ENCODE measurements at regions not wholly inside any gene's neighbourhood (a gene's known extent, or its start where the extent isn't known, plus 50 kb on each side); places are given as distances from the start of the nearest gene placed in this dataset.

DNA sequence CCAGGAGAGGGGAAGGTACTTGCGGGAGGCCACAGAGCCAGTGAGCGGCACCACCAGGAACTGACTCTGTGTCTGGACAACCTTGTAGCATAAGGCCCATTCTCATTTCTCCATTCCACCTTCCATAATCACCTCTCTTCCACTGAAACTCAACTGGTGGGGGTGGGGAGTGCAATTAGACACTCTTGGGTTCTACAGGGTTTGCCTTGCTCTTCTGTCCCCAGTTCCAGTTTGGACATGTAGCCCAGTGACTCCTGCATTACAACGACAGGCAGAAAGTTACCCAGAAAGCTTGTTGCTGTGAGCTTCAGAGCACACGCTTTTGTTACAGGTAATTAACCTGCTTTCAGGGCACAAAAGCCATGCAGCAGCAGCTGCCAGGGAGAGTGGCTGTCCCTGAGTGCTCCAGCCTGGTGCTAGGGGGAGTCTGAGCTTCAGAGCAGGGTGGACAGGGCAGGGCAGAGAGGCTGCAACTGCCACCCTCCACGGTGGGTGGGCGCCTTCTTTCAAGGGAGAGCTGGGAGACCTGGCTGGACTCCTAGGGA is 65.2 kb downstream of the COPS8 start:
- TF ChIP-seq ZNF197 (CRISPR knock-in tag; IDR thresholded peaks at IDR 0.05; ENCODE audit: low read depth): no peak
- TF ChIP-seq ILK (tag; IDR thresholded peaks at IDR 0.05; ENCODE audit: borderline replicate concordance, low read depth): no peak
- no peak for TF ChIP-seq HDAC6 (IDR thresholded peaks at IDR 0.05; ENCODE audit: low read depth, low read length)
- no peak for TF ChIP-seq CLOCK (CRISPR knock-in tag; IDR thresholded peaks at IDR 0.05; ENCODE audit: borderline replicate concordance)
- TF ChIP-seq, protein P1, sequence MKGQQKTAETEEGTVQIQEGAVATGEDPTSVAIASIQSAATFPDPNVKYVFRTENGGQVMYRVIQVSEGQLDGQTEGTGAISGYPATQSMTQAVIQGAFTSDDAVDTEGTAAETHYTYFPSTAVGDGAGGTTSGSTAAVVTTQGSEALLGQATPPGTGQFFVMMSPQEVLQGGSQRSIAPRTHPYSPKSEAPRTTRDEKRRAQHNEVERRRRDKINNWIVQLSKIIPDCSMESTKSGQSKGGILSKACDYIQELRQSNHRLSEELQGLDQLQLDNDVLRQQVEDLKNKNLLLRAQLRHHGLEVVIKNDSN (CRISPR knock-in tag; IDR thresholded peaks at IDR 0.05): no peak
- no peak for TF ChIP-seq ETV1 (tag; conservative IDR thresholded peaks at IDR 0.05; ENCODE audit: low read depth)
- no peak for TF ChIP-seq NCOA6 (IDR thresholded peaks at IDR 0.05)
- no peak for TF ChIP-seq RAD21 (CRISPR knock-in tag; conservative IDR thresholded peaks at IDR 0.05 in 1 of 2, IDR thresholded peaks at IDR 0.05 in 1 of 2)
- no peak for TF ChIP-seq ZKSCAN8 (CRISPR knock-in tag; IDR thresholded peaks at IDR 0.05)
- TF ChIP-seq ZNF830 (CRISPR knock-in tag; IDR thresholded peaks at IDR 0.05): no peak
- TF ChIP-seq, protein P2, sequence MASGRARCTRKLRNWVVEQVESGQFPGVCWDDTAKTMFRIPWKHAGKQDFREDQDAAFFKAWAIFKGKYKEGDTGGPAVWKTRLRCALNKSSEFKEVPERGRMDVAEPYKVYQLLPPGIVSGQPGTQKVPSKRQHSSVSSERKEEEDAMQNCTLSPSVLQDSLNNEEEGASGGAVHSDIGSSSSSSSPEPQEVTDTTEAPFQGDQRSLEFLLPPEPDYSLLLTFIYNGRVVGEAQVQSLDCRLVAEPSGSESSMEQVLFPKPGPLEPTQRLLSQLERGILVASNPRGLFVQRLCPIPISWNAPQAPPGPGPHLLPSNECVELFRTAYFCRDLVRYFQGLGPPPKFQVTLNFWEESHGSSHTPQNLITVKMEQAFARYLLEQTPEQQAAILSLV (tag; IDR thresholded peaks at IDR 0.05): no peak
- TF ChIP-seq NR2C1 (IDR thresholded peaks at IDR 0.05): no peak
- TF ChIP-seq NR2C1 (tag; IDR thresholded peaks at IDR 0.05): no peak
- no peak for TF ChIP-seq LCOR (CRISPR knock-in tag; IDR thresholded peaks at IDR 0.05)
- TF ChIP-seq ZKSCAN1 (IDR thresholded peaks at IDR 0.05; ENCODE audit: low read depth, low read length): no peak
- no peak for TF ChIP-seq PHTF2 (CRISPR knock-in tag; IDR thresholded peaks at IDR 0.05)
- TF ChIP-seq, protein P3, sequence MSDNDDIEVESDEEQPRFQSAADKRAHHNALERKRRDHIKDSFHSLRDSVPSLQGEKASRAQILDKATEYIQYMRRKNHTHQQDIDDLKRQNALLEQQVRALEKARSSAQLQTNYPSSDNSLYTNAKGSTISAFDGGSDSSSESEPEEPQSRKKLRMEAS (CRISPR knock-in tag; IDR thresholded peaks at IDR 0.05): no peak
- TF ChIP-seq CBX3 (IDR thresholded peaks at IDR 0.05; ENCODE audit: borderline replicate concordance in 1 of 2, low read length in 2 of 2): no peak
- DNase-seq (ENCODE audit: extremely low read depth in 1 of 4, low spot score in 3 of 4): no peak
- in situ Hi-C loops (cut with MboI): loop anchor here (10.0 kb wide), 1 partner anchor 424 kb away; no protein-coding TSS in a partner anchor

More for the DNA sequence above, 65.2 kb downstream of the COPS8 start:
- Histone ChIP-seq H3K4me1 (replicated peaks in 1 of 2; ENCODE audit: control insufficient read depth in 2 of 2, insufficient read depth in 2 of 2, low read length in 2 of 2) (no peaks in the 10 kb centered on the region), H3K4me3 (no peak overlapping the region), H3K27ac (ENCODE audit: extremely low read depth, low read depth, low read length) (no peak overlapping the region), H4K20me1 (replicated peaks; ENCODE audit: control insufficient read depth, insufficient read depth, low read length) (no peaks in the 10 kb centered on the region), H3K4me2 (ENCODE audit: insufficient read depth, low read length) (no peak overlapping the region), H3K9me3 (replicated peaks; ENCODE audit: control insufficient read depth, insufficient read depth, low read depth, low read length) (no peaks in the 10 kb centered on the region), H3K79me2 (ENCODE audit: control insufficient read depth, insufficient read depth, low read length) (no peaks in the 10 kb centered on the region), H3K9me1 (ENCODE audit: control insufficient read depth, insufficient read depth, low read length) (no peaks in the 10 kb centered on the region), H3K36me3 (ENCODE audit: control insufficient read depth, insufficient read depth, low read length) (no peaks in the 10 kb centered on the region), H3K27me3 (ENCODE audit: control insufficient read depth in 2 of 2, insufficient read depth in 2 of 2, low read length in 2 of 2) (peaks cover 0 to 12% of the 10 kb centered on the region in 2 experiments; a peak in 2 of 5 replicates), H3K9ac (ENCODE audit: insufficient read depth in 1 of 2, low read depth in 2 of 2, low read length in 2 of 2) (no peak overlapping the region), H2AFZ (ENCODE audit: low read depth, low read length) (no peak overlapping the region)
- intact Hi-C loops (cut with micrococcal nuclease): no loop called here
- ChIA-PET CTCF (ENCODE audit: low intra/inter-chr PET ratio) (no interaction called here), POLR2A (no interaction called here)
- BruUV-seq (replicated peaks): no TSS peak
- FAIRE-seq (no peak), ATAC-seq (no peak)
- WGBS (ENCODE audit: insufficient coverage, low coverage, missing lambda C conversion rate): 18% methylated on average over 6 of the region's 6 CpGs
